Esophagus muscularis mucosa (tissue), 4 donors: ENCODE measurements at regions not wholly inside any gene's neighbourhood (a gene's known extent, or its start where the extent isn't known, plus 50 kb on each side); places are given as distances from the start of the nearest gene placed in this dataset.

ENCODE experiments used
- DNase-seq: peaks from one replicate; pipeline ENCODE4 v3.0.0-alpha.2; 2017; ENCODE audit errors: extremely low spot score
- H3K27ac ChIP-seq, 4 donors: fragments of 200-600 bp; sonication (generic); replicated peaks in 1 of 4; 1 replicate in 3 of 4; 2 replicates in 1 of 4; pipeline ENCODE4 v1.5.1; 2016 to 2019; ENCODE audit warnings: mild to moderate bottlenecking in 1 of 4
- H3K27me3 ChIP-seq, 4 donors: fragments of 200-600 bp; sonication (generic); one replicate each; pipeline versions ENCODE4 v1.5.1 to v1.6.0; 2016 to 2019
- H3K36me3 ChIP-seq, 4 donors: fragments of 200-600 bp; sonication (generic); one replicate each; pipeline ENCODE4 v1.5.1; 2016 to 2019
- H3K4me1 ChIP-seq, 4 donors: fragments of 200-600 bp; sonication (generic); one replicate each; pipeline ENCODE4 v1.5.1; 2016 to 2019
- H3K4me3 ChIP-seq, 4 donors: fragments of 200-600 bp; sonication (generic); 1 replicate in 2 of 4; 2 replicates in 2 of 4; pipeline ENCODE4 v1.5.1; 2016 to 2019; ENCODE audit warnings: mild to moderate bottlenecking in 4 of 4, moderate library complexity in 1 of 4
- H3K9me3 ChIP-seq, 4 donors: fragments of 200-600 bp; sonication (generic); 1 replicate in 3 of 4; 2 replicates in 1 of 4; pipeline ENCODE4 v1.5.1; 2016 to 2019
- EP300 ChIP-seq: sonication (generic); formaldehyde crosslinking; IDR thresholded peaks from one replicate; pipeline ENCODE4 v1.6.1; 2017; ENCODE audit warnings: antibody characterized with exemption
- POLR2A ChIP-seq: fragments of 450-650 bp; IDR thresholded peaks from one replicate; pipeline ENCODE4 v1.6.1; 2017; ENCODE audit warnings: antibody characterized with exemption, moderate library complexity, mild to moderate bottlenecking, low read depth
- POLR2AphosphoS5 ChIP-seq, 2 donors: sonication (generic); formaldehyde crosslinking; IDR thresholded peaks; one replicate each; pipeline ENCODE4 v1.6.1; 2017; ENCODE audit warnings: antibody characterized with exemption in 2 of 2
- WGBS: methylation state at CpG from one replicate; pipeline ENCODE4 v1.1.5; 2018; 5-methylcytosine and 5-hydroxymethylcytosine counted together
- intact Hi-C: fragments of 100-400 bp; cut with DNase I; formaldehyde crosslinking; loops from one replicate; pipeline ENCODE4 v1.15.1; 2023
- TF ChIP-seq, protein P1 (sequence below), 3 experiments: fragments of 200-600 bp in 2 of 3; fragments of 450-650 bp in 1 of 3; sonication (generic) in 2 of 3; IDR thresholded peaks; one replicate each; pipeline ENCODE4 v1.5.1; 2017 to 2019; ENCODE audit warnings: antibody characterized with exemption in 3 of 3, mild to moderate bottlenecking in 2 of 3, moderate library complexity in 1 of 3

- H3K9me3 ChIP-seq = peaks cover 0 to 29% (median 19%) of the 10 kb centered on the region in 4 donors
- no peak for DNase-seq
- no peak overlapping the region for H3K27ac ChIP-seq
- no peaks in the 10 kb centered on the region for H3K4me1 ChIP-seq
- 99% methylated on average over 11 of the region's 13 CpGs for WGBS
- H3K4me3 ChIP-seq = no peak overlapping the region
- no peaks in the 10 kb centered on the region for H3K36me3 ChIP-seq
- TF ChIP-seq, protein P1, sequence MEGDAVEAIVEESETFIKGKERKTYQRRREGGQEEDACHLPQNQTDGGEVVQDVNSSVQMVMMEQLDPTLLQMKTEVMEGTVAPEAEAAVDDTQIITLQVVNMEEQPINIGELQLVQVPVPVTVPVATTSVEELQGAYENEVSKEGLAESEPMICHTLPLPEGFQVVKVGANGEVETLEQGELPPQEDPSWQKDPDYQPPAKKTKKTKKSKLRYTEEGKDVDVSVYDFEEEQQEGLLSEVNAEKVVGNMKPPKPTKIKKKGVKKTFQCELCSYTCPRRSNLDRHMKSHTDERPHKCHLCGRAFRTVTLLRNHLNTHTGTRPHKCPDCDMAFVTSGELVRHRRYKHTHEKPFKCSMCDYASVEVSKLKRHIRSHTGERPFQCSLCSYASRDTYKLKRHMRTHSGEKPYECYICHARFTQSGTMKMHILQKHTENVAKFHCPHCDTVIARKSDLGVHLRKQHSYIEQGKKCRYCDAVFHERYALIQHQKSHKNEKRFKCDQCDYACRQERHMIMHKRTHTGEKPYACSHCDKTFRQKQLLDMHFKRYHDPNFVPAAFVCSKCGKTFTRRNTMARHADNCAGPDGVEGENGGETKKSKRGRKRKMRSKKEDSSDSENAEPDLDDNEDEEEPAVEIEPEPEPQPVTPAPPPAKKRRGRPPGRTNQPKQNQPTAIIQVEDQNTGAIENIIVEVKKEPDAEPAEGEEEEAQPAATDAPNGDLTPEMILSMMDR (IDR thresholded peaks at IDR 0.05) = no peak
- TF ChIP-seq EP300 = no peak
- no peak for TF ChIP-seq POLR2A
- TF ChIP-seq POLR2AphosphoS5 (IDR thresholded peaks at IDR 0.05) = no peak
- peaks cover 0 to 39% (median 0%) of the 10 kb centered on the region in 4 donors for H3K27me3 ChIP-seq
- intact Hi-C loops = no loop called here
These were observed 225.2 kb downstream of the BRD1 start for GRCh38 chr22:49602481-49602880.

GRCh38 chr22:49601614-49602321, 225.9 kb downstream of the BRD1 start:
- Histone ChIP-seq H3K36me3 (no peaks in the 10 kb centered on the region), H3K4me3 (no peak overlapping the region), H3K4me1 (no peaks in the 10 kb centered on the region), H3K27ac (no peak overlapping the region), H3K9me3 (peaks cover 0 to 29% (median 19%) of the 10 kb centered on the region in 4 donors), H3K27me3 (peaks cover 0 to 39% (median 0%) of the 10 kb centered on the region in 4 donors)
- TF ChIP-seq EP300 = no peak
- TF ChIP-seq POLR2AphosphoS5 (IDR thresholded peaks at IDR 0.05) = no peak
- TF ChIP-seq, protein P1 (IDR thresholded peaks at IDR 0.05) = no peak
- no peak for TF ChIP-seq POLR2A
- WGBS = 91% methylated on average over 19 of the region's 24 CpGs
- DNase-seq = no peak
- intact Hi-C loops = no loop called here

DNA sequence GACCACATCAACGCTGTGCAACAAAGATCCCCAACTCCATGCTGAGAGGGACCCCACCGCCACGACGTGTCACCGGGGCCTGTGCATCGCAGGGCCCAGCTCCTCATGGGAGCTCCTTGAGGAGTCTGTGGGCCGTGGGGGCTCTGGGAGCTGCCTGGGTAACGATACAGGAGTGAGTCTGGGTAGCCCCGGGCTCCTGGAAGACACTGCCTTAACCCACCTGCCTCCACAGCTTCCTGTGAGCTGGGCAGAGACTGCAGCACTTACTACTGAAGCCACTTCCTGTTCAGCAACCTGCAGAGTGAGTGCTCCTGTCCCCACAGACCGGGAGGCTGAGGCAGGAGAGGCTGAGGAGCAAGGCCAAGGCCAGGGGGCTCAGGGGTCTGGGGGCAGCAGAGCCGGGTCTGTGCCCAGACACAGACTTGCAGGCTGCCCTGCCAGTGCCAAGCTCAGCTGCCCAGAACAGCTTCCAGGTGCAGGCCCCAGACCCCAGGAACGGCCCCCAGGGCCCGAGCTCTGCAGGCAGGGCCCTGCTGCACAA, 226.7 kb downstream of the BRD1 start:
- Histone ChIP-seq H3K9me3 (peaks cover 0 to 23% (median 16%) of the 10 kb centered on the region in 4 donors), H3K4me3 (no peak overlapping the region), H3K27ac (no peak overlapping the region), H3K27me3 (peaks cover 0 to 39% (median 0%) of the 10 kb centered on the region in 4 donors), H3K4me1 (no peaks in the 10 kb centered on the region), H3K36me3 (no peaks in the 10 kb centered on the region)
- DNase-seq = no peak
- 88% methylated on average over 10 of the region's 13 CpGs for WGBS
- intact Hi-C loops = no loop called here
- TF ChIP-seq POLR2A (no peak), POLR2AphosphoS5 (IDR thresholded peaks at IDR 0.05) (no peak), EP300 (no peak)
- TF ChIP-seq, protein P1 (IDR thresholded peaks at IDR 0.05) = no peak

DNA sequence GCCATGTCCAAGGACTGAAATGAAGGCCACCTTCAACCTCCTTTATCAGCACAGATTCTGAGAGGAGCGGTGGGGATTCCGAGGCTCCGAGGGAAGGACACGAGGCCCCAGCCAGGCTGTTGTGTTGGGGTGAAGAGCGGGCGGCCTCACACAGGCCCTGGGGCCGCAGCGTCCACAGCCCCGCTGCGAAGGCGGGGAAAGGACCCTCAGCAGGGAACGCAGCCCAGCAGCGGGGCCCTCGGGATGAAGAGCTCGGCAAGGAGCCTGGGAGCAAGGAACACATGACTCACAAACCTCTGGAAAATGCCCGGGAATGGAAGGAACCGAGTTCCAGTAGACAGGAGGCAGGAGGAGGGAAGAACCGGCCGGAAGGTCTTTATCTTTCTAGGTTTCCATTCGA, 227.2 kb downstream of the BRD1 start:
- whole genome bisulfite sequencing = 84% methylated on average over 20 of the region's 20 CpGs
- Histone ChIP-seq H3K9me3 (peaks cover 0 to 19% (median 13%) of the 10 kb centered on the region in 4 donors), H3K4me1 (no peaks in the 10 kb centered on the region), H3K27ac (no peak overlapping the region), H3K4me3 (no peak overlapping the region), H3K27me3 (peaks cover 0 to 39% (median 0%) of the 10 kb centered on the region in 4 donors), H3K36me3 (no peaks in the 10 kb centered on the region)
- DNase-seq = no peak
- TF ChIP-seq EP300 = no peak
- no peak for TF ChIP-seq POLR2A
- TF ChIP-seq POLR2AphosphoS5 (IDR thresholded peaks at IDR 0.05) = no peak
- TF ChIP-seq, protein P1 (IDR thresholded peaks at IDR 0.05) = no peak
- intact Hi-C loops = no loop called here
